GM21447 (cell line): ENCODE measurements at regions not wholly inside any gene's neighbourhood (a gene's known extent, or its start where the extent isn't known, plus 50 kb on each side); places are given as distances from the start of the nearest gene placed in this dataset.
"Not testable (repeated sequence)": the region's sequence is repeated elsewhere in the genome, so short reads cannot be mapped to it uniquely, and the experiment has no call there.

Source experiments
- ATAC-seq: cut with Tn5 transposase; IDR thresholded peaks from one replicate; pipeline ENCODE4 v1.9.1; 2021; ENCODE audit not compliant: unreplicated experiment

GRCh38 chr7:65453341-65454030 is 79.8 kb downstream of the ZNF92 start:
- no peak for ATAC-seq

GRCh38 chr7:65454469-65454868 is 80.8 kb downstream of the ZNF92 start:
- no peak for ATAC-seq

- ATAC-seq, result not testable (repeated sequence)
Observed at GRCh38 chr7:65455050-65455449, 81.4 kb downstream of the ZNF92 start.

GRCh38 chr7:65457705-65458104 is 84.0 kb downstream of the ZNF92 start:
- ATAC-seq, result no peak

DNA sequence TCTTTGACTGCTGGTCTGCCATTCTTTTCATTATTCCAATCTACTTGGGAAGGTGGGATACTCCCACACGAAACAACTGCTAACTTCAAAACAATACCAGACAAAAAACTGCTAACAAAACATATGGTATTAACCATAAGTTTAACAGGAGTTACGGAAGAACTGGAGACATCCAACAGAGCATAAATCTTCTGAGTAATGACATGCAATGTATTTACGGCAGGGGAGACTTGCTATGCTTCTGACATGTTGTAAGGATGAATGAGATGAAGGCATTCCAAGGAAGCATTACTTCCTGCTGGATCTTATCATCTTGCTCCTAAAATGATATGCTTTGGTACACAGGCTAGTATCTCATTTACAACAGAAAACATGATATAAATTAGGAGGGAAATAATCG is 85.8 kb downstream of the ZNF92 start:
- ATAC-seq, result no peak

GRCh38 chr7:65462148-65462716 is 88.6 kb downstream of the ZNF92 start:
- no peak for ATAC-seq

GRCh38 chr7:65463184-65463583 is 89.5 kb downstream of the ZNF92 start:
- ATAC-seq, result no peak

GRCh38 chr7:65469919-65470558 is 96.4 kb downstream of the ZNF92 start:
- not testable (repeated sequence) for ATAC-seq

- no peak for ATAC-seq
Observed at GRCh38 chr7:65471587-65471986, 97.9 kb downstream of the ZNF92 start.

- peak; percentile 21 for ATAC-seq
Observed at GRCh38 chr7:65475040-65475726, 101.5 kb downstream of the ZNF92 start.

DNA sequence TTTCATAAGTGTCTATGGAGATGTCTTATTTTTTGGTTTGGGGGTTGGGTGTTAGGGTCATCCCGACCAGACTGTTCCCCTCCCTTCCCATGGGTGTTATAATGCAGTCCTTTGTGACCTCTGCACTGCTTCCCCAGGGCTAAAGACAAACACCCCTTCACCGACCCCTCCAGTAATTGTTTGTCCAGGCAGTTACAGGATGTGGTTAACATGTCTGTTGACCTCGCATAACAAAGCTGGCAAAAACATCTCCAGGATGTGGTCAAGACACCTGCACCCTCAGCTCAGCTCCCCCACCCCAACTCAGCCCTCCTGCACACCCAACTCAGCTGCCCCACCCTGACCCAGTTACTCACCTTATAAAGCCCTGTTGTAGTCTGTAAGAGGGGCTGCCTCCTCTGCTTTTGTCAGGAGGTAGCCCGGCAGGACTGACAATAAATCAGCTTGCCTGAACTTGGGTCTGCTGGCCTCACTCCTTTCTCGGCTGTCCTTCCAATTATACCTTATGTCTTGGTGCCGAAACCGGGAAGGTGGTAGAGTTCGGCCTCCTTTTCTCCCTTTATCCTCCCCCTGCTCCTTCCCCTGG is 102.2 kb downstream of the ZNF92 start:
- peak; percentile 96 for ATAC-seq

GRCh38 chr7:65477326-65477725 is 103.7 kb downstream of the ZNF92 start:
- no peak for ATAC-seq

GRCh38 chr7:65489260-65489767 is 115.7 kb downstream of the ZNF92 start:
- ATAC-seq, result no peak

DNA sequence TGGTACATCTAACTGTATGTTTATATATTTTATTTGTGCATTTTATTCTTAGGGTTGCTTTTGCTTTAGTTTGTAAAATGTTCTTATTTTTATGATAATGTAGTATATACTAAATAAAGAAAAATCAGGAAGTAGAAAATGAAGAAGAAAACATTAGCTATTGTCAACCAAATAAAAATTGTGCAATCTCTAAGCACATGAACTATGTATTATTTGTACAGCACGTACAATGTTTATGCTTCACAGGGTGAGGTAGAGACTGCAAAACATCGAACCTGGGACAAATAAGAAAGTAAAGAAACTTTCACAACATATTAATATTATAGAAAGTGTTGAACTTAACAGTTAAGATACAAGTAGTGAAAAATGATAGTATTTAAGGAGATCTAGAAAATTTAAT is 123.0 kb downstream of the ZNF92 start:
- ATAC-seq, result not testable (repeated sequence)

DNA sequence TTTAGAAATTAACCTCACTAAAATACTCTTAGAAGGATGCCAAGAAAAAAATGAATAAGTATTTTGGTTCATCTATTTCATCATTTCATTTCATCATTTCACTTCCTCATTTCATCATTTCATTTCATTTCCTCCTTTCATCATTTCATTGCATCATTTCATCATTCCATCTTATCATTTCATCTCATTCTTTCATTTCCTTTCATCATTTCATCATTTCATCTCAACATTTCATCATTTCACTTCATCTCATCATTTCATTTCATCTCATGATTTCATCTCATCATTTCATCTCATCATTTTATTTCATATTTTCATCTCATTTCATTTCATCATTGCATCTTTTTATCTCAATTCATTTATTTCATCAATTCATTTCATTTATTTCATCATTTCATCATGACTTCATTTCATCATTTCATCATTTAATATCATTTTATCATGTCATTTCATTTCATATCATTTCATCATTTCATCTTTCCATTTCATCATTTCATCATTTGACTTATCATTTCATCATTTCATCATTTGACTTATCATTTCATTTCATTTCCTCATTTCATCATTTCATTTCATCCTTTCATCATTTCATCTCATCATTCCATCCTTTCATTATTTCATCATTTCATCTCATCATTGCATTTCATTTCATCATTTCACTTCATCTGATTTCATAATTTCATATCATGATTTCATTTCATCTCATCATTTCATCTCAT is 129.9 kb downstream of the ZNF92 start:
- ATAC-seq, result no peak

- ATAC-seq, result not testable (repeated sequence)
Observed at GRCh38 chr7:65504504-65505319, 131.1 kb downstream of the ZNF92 start.

DNA sequence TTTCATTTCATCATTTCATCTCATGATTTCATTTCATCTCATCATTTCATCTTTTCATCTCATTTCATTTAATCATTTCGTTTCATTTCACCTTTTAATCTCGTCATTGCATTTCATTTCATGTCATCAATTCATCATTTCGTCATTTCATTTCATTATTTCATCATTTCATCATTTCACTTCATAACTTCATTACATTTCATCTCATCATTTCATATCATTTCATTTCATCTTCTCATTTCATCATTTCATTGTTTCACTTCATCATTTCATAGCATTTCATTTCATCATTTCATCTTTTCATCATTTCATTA is 131.6 kb downstream of the ZNF92 start:
- ATAC-seq, result not testable (repeated sequence)

GRCh38 chr7:65508581-65509367 is 135.1 kb downstream of the ZNF92 start:
- ATAC-seq, result not testable (repeated sequence)
